Mammary epithelial cell (primary cell): ENCODE measurements at regions not wholly inside any gene's neighbourhood (a gene's known extent, or its start where the extent isn't known, plus 50 kb on each side); places are given as distances from the start of the nearest gene placed in this dataset.

Experiments used
- EZH2 ChIP-seq: IDR thresholded peaks from 2 replicates; pipeline ENCODE4 v1.6.1; 2012; ENCODE audit warnings: low read length, inconsistent platforms, borderline replicate concordance
- TF ChIP-seq, protein P1 (sequence below), 2 donors: IDR thresholded peaks in 1 of 2; conservative IDR thresholded peaks in 1 of 2; 2 replicates each; pipeline ENCODE4 v1.5.1; 2011 to 2012; ENCODE audit warnings: inconsistent platforms in 2 of 2, low read length in 2 of 2, mild to moderate bottlenecking in 2 of 2, control low read depth in 1 of 2, low read depth in 1 of 2; ENCODE audit not compliant: insufficient read depth in 1 of 2; ENCODE audit errors: extremely low read depth in 1 of 2

DNA sequence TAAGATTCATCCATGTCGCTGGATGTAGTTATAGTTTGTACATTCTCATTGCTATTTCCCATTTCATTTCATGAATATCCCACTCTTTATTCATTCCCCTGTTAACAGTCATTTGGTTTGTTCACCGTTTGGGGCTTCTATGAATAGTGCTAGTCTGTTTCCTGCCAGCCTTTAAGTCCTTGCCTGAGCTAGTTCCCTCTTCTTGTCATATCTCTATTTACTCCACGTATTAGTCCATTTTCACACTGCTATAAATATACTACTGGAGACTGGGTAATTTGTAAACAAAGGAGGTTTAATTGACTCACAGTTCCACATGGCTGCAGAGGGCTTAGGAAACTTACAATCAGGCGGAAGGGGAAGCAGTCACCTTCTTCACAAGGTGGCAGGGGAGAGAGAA lies 56.2 kb downstream of the PLCE1 start:
- TF ChIP-seq, protein P1, sequence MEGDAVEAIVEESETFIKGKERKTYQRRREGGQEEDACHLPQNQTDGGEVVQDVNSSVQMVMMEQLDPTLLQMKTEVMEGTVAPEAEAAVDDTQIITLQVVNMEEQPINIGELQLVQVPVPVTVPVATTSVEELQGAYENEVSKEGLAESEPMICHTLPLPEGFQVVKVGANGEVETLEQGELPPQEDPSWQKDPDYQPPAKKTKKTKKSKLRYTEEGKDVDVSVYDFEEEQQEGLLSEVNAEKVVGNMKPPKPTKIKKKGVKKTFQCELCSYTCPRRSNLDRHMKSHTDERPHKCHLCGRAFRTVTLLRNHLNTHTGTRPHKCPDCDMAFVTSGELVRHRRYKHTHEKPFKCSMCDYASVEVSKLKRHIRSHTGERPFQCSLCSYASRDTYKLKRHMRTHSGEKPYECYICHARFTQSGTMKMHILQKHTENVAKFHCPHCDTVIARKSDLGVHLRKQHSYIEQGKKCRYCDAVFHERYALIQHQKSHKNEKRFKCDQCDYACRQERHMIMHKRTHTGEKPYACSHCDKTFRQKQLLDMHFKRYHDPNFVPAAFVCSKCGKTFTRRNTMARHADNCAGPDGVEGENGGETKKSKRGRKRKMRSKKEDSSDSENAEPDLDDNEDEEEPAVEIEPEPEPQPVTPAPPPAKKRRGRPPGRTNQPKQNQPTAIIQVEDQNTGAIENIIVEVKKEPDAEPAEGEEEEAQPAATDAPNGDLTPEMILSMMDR (conservative IDR thresholded peaks at IDR 0.05 in 1 of 2, IDR thresholded peaks at IDR 0.05 in 1 of 2; ENCODE audit: extremely low read depth in 1 of 2, insufficient read depth in 1 of 2, low read depth in 1 of 2, low read length in 2 of 2), result no peak
- no peak for TF ChIP-seq EZH2
